H1 (cell line): ENCODE measurements at regions not wholly inside any gene's neighbourhood (a gene's known extent, or its start where the extent isn't known, plus 50 kb on each side); places are given as distances from the start of the nearest gene placed in this dataset.

Experiments used
- EZH2 ChIP-seq: fragments of 200-600 bp; sonication (generic); IDR thresholded peaks from 2 replicates; pipeline ENCODE4 v1.7.1; 2012; ENCODE audit warnings: low read depth, mild to moderate bottlenecking, moderate library complexity, low read length, inconsistent platforms; ENCODE audit not compliant: severe bottlenecking
- JUND ChIP-seq: IDR thresholded peaks from 2 replicates; pipeline ENCODE4 v1.6.1; 2011; ENCODE audit warnings: mild to moderate bottlenecking, improper control_type of control experiment, low read length
- POLR2A ChIP-seq, 2 experiments: IDR thresholded peaks; 1 replicate in 1 of 2; 2 replicates in 1 of 2; pipeline ENCODE4 v1.6.1; 2011; ENCODE audit warnings: low read depth in 2 of 2, low read length in 2 of 2, mild to moderate bottlenecking in 2 of 2; ENCODE audit errors: control extremely low read depth in 1 of 2
- POLR2AphosphoS5 ChIP-seq: IDR thresholded peaks from 2 replicates; pipeline ENCODE4 v1.6.1; 2011; ENCODE audit warnings: low read depth, low read length
- SP2 ChIP-seq: IDR thresholded peaks from 2 replicates; pipeline ENCODE4 v1.6.1; 2012; ENCODE audit warnings: mild to moderate bottlenecking, low read length, inconsistent platforms
- TF ChIP-seq, protein P1 (sequence below), 3 experiments: IDR thresholded peaks; 1 replicate in 2 of 3; 2 replicates in 1 of 3; pipeline versions ENCODE4 v1.5.1 to v1.6.1; 2011; ENCODE audit warnings: low read length in 3 of 3, mild to moderate bottlenecking in 3 of 3, inconsistent platforms in 2 of 3, low read depth in 1 of 3, moderate library complexity in 1 of 3; ENCODE audit not compliant: insufficient read depth in 1 of 3; ENCODE audit errors: control extremely low read depth in 1 of 3

- no peak for TF ChIP-seq JUND
- no peak for TF ChIP-seq EZH2
- TF ChIP-seq, protein P1, sequence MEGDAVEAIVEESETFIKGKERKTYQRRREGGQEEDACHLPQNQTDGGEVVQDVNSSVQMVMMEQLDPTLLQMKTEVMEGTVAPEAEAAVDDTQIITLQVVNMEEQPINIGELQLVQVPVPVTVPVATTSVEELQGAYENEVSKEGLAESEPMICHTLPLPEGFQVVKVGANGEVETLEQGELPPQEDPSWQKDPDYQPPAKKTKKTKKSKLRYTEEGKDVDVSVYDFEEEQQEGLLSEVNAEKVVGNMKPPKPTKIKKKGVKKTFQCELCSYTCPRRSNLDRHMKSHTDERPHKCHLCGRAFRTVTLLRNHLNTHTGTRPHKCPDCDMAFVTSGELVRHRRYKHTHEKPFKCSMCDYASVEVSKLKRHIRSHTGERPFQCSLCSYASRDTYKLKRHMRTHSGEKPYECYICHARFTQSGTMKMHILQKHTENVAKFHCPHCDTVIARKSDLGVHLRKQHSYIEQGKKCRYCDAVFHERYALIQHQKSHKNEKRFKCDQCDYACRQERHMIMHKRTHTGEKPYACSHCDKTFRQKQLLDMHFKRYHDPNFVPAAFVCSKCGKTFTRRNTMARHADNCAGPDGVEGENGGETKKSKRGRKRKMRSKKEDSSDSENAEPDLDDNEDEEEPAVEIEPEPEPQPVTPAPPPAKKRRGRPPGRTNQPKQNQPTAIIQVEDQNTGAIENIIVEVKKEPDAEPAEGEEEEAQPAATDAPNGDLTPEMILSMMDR (IDR thresholded peaks at IDR 0.05; ENCODE audit: control extremely low read depth in 1 of 3, insufficient read depth in 1 of 3, low read depth in 1 of 3, low read length in 3 of 3) = no peak
- TF ChIP-seq POLR2AphosphoS5 = no peak
- TF ChIP-seq POLR2A (IDR thresholded peaks at IDR 0.05; ENCODE audit: control extremely low read depth in 1 of 2, low read depth in 2 of 2, low read length in 2 of 2) = no peak
- TF ChIP-seq SP2 = no peak
Observed at GRCh38 chr9:109855540-109855939, 75.5 kb downstream of the PALM2AKAP2 start.
